GM12872 (cell line): ENCODE measurements at regions not wholly inside any gene's neighbourhood (a gene's known extent, or its start where the extent isn't known, plus 50 kb on each side); places are given as distances from the start of the nearest gene placed in this dataset.

Experiments
- CTCF ChIP-seq: IDR thresholded peaks from 3 replicates; pipeline ENCODE4 v1.5.1; 2011; ENCODE audit warnings: low read depth, mild to moderate bottlenecking, low read length, moderate library complexity; ENCODE audit not compliant: insufficient read depth

GRCh38 chr7:97337849-97338248 lies 220.4 kb downstream of the SDHAF3 start:
- TF ChIP-seq CTCF = no peak

- TF ChIP-seq CTCF = no peak
Measured at GRCh38 chr7:97342512-97342911, 225.0 kb downstream of the SDHAF3 start.

GRCh38 chr7:97346349-97346748 lies 228.9 kb downstream of the SDHAF3 start:
- TF ChIP-seq CTCF = no peak

- no peak for TF ChIP-seq CTCF
Measured at GRCh38 chr7:97351488-97351887, 234.0 kb downstream of the SDHAF3 start.

- no peak for TF ChIP-seq CTCF
Measured at GRCh38 chr7:97357459-97357858, 240.0 kb downstream of the SDHAF3 start.

GRCh38 chr7:97372882-97373281 lies 255.4 kb downstream of the SDHAF3 start:
- TF ChIP-seq CTCF = no peak

GRCh38 chr7:97373736-97374135 lies 256.2 kb downstream of the SDHAF3 start:
- no peak for TF ChIP-seq CTCF

GRCh38 chr7:97377713-97378112 lies 260.2 kb downstream of the SDHAF3 start:
- no peak for TF ChIP-seq CTCF
